GM12864 (cell line): ENCODE measurements at regions not wholly inside any gene's neighbourhood (a gene's known extent, or its start where the extent isn't known, plus 50 kb on each side); places are given as distances from the start of the nearest gene placed in this dataset.

ENCODE experiments used
- DNase-seq: peaks from one replicate; pipeline ENCODE4 v3.0.0-alpha.2; 2011; ENCODE audit warnings: low read depth
- H3K4me3 ChIP-seq: 2 replicates; pipeline ENCODE4 v1.5.1; 2011; ENCODE audit warnings: mild to moderate bottlenecking, low read depth, low read length, control low read depth
- CTCF ChIP-seq: IDR thresholded peaks from 2 replicates; pipeline ENCODE4 v1.5.1; 2011; ENCODE audit warnings: low read depth, mild to moderate bottlenecking, moderate library complexity, low read length, control low read depth, inconsistent platforms; ENCODE audit errors: missing control alignments

GRCh38 chr14:98187281-98187680 lies 1084.7 kb downstream of the BCL11B start:
- TF ChIP-seq CTCF, result no peak
- DNase-seq, result no peak
- no peak overlapping the region for H3K4me3 ChIP-seq

DNA sequence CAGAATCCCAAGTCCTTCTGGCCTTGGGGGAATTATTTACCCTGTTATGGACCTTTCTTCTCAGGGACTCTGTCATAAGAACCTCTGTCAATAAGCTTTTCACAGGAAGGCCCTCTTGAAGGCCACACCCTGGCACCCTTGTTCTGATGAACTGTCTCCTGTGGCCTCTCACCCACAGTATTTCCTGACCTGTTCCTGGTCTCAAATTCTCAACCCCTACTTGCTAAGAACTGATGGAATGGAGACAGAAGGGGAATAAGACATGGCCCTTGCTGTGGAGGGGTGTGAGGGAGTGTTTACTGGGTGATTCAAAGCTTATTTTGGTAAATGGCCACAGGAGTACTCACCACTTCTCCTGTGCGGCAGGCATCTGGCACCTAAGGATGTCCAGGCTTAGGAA lies 1082.9 kb downstream of the BCL11B start:
- no peak for DNase-seq
- no peak for TF ChIP-seq CTCF
- H3K4me3 ChIP-seq, result no peak overlapping the region

DNA sequence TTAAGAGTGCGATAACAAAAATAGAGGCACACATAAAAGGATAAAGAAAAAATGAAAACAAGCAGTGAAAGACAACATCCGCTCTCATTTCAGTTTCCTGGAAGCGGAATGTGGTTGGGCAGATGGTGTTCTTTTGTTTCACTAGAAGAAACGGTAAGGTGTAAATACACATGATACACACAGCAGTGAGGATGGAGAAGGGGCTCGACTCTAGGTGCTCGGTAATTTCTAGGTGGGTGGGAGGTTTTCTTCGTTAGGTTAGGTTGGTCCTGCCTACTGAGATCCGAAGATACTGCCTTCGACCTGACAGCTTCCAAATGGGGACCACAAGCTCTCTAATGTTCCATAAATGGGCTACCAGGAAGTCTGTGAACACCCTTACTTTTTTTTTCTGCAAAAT lies 1082.5 kb downstream of the BCL11B start:
- no peak for DNase-seq
- no peak for TF ChIP-seq CTCF
- no peak overlapping the region for H3K4me3 ChIP-seq

DNA sequence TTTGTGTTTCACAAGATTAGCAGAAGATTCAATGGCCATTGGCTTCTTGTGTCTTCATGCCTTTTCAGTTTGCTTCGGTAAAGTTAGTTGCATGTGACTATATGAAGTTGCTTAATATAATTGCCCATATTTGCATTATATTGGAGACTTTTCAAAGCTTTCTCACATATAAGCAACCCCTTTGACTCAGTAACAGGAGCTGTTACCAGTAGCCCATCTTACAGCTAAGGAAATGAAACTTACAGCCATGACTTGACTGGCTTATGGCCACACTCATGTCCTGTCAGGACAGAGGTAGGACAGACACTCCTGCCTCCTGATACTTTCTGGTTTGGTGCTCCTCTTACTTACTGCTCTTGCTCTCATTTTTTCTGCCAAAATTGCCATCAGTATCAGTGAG lies 1082.1 kb downstream of the BCL11B start:
- DNase-seq, result no peak
- H3K4me3 ChIP-seq, result no peak overlapping the region
- TF ChIP-seq CTCF, result no peak

DNA sequence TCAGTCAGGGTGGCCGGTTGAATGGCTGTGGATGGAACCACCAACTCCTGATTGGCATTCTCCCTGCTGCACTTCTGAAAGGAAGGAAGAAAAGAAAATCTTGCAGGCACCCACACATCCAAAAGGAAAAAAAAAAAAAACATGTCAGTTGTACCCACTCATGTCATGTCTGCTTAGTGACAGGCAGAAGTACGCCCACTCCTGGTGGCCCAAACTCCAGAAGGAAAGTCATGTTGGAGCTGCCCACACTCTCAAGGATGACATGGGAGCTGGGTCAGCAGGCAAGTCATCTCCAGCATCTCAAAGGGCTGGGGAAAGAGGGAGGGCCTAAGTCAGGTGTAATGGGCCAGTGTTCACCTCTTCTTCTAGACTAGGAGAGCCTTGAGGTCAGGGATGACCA lies 1079.1 kb downstream of the BCL11B start:
- H3K4me3 ChIP-seq, result no peak overlapping the region
- no peak for DNase-seq
- no peak for TF ChIP-seq CTCF

DNA sequence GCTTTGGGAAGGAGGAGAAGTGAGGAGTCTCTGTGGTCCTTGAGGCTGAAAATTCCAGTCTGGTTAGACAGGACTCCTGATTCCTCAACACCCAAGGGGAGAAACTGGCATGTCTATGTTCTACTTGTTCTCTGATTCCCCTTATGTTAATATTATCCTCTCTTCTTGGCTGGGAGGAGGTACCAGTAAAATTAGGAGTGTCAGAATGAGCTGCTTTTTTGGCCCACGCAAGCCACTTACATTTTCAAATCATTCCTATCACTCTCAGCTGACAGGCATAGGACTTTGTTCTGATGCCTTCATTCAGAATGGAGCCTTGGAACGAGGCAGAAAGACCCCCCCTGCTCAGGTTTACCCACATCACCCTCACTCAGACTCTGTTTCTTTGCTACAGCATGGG lies 1077.2 kb downstream of the BCL11B start:
- TF ChIP-seq CTCF, result no peak
- no peak overlapping the region for H3K4me3 ChIP-seq
- no peak for DNase-seq

GRCh38 chr14:98195256-98195655 lies 1076.7 kb downstream of the BCL11B start:
- TF ChIP-seq CTCF, result no peak
- H3K4me3 ChIP-seq, result no peak overlapping the region
- DNase-seq, result no peak
